CD14-positive monocyte (primary cell): ENCODE measurements at regions not wholly inside any gene's neighbourhood (a gene's known extent, or its start where the extent isn't known, plus 50 kb on each side); places are given as distances from the start of the nearest gene placed in this dataset.

Experiments
- DNase-seq, 3 donors: peaks; one replicate each; pipeline ENCODE4 v3.0.0-alpha.2; 2011 to 2022
- H2AFZ ChIP-seq: 2 replicates; pipeline ENCODE4 v1.6.0; 2012; ENCODE audit warnings: mild to moderate bottlenecking, low read depth, low read length, inconsistent platforms; ENCODE audit not compliant: insufficient read depth, poor library complexity, severe bottlenecking
- H3K27ac ChIP-seq, 2 donors: 1 replicate in 1 of 2; 2 replicates in 1 of 2; pipeline ENCODE4 v1.5.1; 2012 to 2013; ENCODE audit warnings: low read length in 2 of 2, control low read depth in 1 of 2, inconsistent platforms in 1 of 2, low read depth in 1 of 2, mild to moderate bottlenecking in 1 of 2
- H3K27me3 ChIP-seq, 2 donors: one replicate each; pipeline versions ENCODE4 v1.6.0 to v1.6.1; 2011 to 2013; ENCODE audit warnings: low read length in 2 of 2; ENCODE audit not compliant: control insufficient read depth in 2 of 2, insufficient read depth in 2 of 2
- H3K36me3 ChIP-seq, 2 donors: replicated peaks in 1 of 2; 1 replicate in 1 of 2; 2 replicates in 1 of 2; pipeline versions ENCODE4 v1.5.1 to v1.6.1; 2012 to 2013; ENCODE audit warnings: low read length in 2 of 2, control low read depth in 1 of 2, inconsistent platforms in 1 of 2, mild to moderate bottlenecking in 1 of 2; ENCODE audit not compliant: insufficient read depth in 2 of 2, control insufficient read depth in 1 of 2
- H3K4me1 ChIP-seq, 2 donors: 1 replicate in 1 of 2; 2 replicates in 1 of 2; pipeline versions ENCODE4 v1.5.1 to v1.6.1; 2012 to 2013; ENCODE audit warnings: low read length in 2 of 2, control low read depth in 1 of 2, inconsistent platforms in 1 of 2, mild to moderate bottlenecking in 1 of 2, moderate library complexity in 1 of 2; ENCODE audit not compliant: insufficient read depth in 2 of 2, control insufficient read depth in 1 of 2
- H3K4me2 ChIP-seq: replicated peaks from 2 replicates; pipeline ENCODE3; 2012; ENCODE audit warnings: low read length, moderate library complexity, mild to moderate bottlenecking; ENCODE audit not compliant: poor library complexity, severe bottlenecking; ENCODE audit errors: extremely low read depth
- H3K4me3 ChIP-seq, 3 experiments: fragments of 200-600 bp in 1 of 3; sonication (generic) in 1 of 3; replicated peaks in 1 of 3; 1 replicate in 2 of 3; 2 replicates in 1 of 3; pipeline ENCODE4 v1.5.1; 2011 to 2013; ENCODE audit warnings: low read length in 3 of 3, mild to moderate bottlenecking in 3 of 3, control low read depth in 2 of 3, low read depth in 2 of 3, inconsistent platforms in 1 of 3, moderate library complexity in 1 of 3
- H3K79me2 ChIP-seq: 2 replicates; pipeline ENCODE4 v1.6.0; 2012; ENCODE audit warnings: mild to moderate bottlenecking, control low read depth, inconsistent platforms, low read length, moderate library complexity; ENCODE audit not compliant: insufficient read depth
- H3K9ac ChIP-seq: 2 replicates; pipeline ENCODE4 v1.6.0; 2017; ENCODE audit warnings: low read length, mild to moderate bottlenecking; ENCODE audit not compliant: insufficient read depth, poor library complexity, severe bottlenecking
- H3K9me3 ChIP-seq, 2 donors: replicated peaks in 1 of 2; 1 replicate in 1 of 2; 2 replicates in 1 of 2; pipeline versions ENCODE4 v1.5.1 to v1.6.1; 2012 to 2013; ENCODE audit warnings: low read length in 2 of 2, control low read depth in 1 of 2; ENCODE audit not compliant: control insufficient read depth in 1 of 2, insufficient read depth in 1 of 2
- H4K20me1 ChIP-seq: 2 replicates; pipeline ENCODE4 v1.6.0; 2012; ENCODE audit warnings: mild to moderate bottlenecking, low read length, control low read depth, moderate library complexity; ENCODE audit not compliant: insufficient read depth
- H3K27ac Mint-ChIP-seq, 7 donors: one replicate each; pipeline ENCODE4 v1.8.0; 2020; ENCODE audit warnings: mild to moderate bottlenecking in 7 of 7, mixed read lengths in 7 of 7, moderate library complexity in 6 of 7, inconsistent platforms in 2 of 7
- H3K27me3 Mint-ChIP-seq, 3 donors: one replicate each; pipeline ENCODE4 v1.8.0; 2021 to 2022; ENCODE audit warnings: low read depth in 3 of 3, mild to moderate bottlenecking in 3 of 3, mixed read lengths in 3 of 3, moderate library complexity in 3 of 3, inconsistent platforms in 1 of 3
- H3K36me3 Mint-ChIP-seq, 2 donors: one replicate each; pipeline ENCODE4 v1.8.0; 2020; ENCODE audit warnings: mixed read lengths in 2 of 2, inconsistent platforms in 1 of 2, mild to moderate bottlenecking in 1 of 2
- H3K4me1 Mint-ChIP-seq: one replicate; pipeline ENCODE4 v1.8.0; 2020; ENCODE audit warnings: mild to moderate bottlenecking, mixed read lengths
- H3K4me3 Mint-ChIP-seq, 2 donors: one replicate each; pipeline ENCODE4 v1.8.0; 2020; ENCODE audit warnings: mild to moderate bottlenecking in 2 of 2, mixed read lengths in 2 of 2, moderate library complexity in 1 of 2
- H3K9me3 Mint-ChIP-seq, 7 donors: one replicate each; pipeline ENCODE4 v1.8.0; 2020 to 2022; ENCODE audit warnings: mixed read lengths in 7 of 7, mild to moderate bottlenecking in 6 of 7, moderate library complexity in 6 of 7, inconsistent platforms in 2 of 7
- CTCF ChIP-seq: fragments of 200-600 bp; IDR thresholded peaks from one replicate; pipeline ENCODE4 v1.8.0; 2022; ENCODE audit warnings: antibody characterized with exemption, mild to moderate bottlenecking
- WGBS: methylation state at CpG from one replicate; pipeline ENCODE4 v1.1.5; 2013; ENCODE audit warnings: missing lambda C conversion rate; ENCODE audit not compliant: insufficient coverage; 5-methylcytosine and 5-hydroxymethylcytosine counted together
- intact Hi-C, 2 donors: fragments of 100-400 bp; cut with micrococcal nuclease; formaldehyde crosslinking; loops; one replicate each; pipeline versions ENCODE4 v1.15.0 to v1.15.1; 2023

DNA sequence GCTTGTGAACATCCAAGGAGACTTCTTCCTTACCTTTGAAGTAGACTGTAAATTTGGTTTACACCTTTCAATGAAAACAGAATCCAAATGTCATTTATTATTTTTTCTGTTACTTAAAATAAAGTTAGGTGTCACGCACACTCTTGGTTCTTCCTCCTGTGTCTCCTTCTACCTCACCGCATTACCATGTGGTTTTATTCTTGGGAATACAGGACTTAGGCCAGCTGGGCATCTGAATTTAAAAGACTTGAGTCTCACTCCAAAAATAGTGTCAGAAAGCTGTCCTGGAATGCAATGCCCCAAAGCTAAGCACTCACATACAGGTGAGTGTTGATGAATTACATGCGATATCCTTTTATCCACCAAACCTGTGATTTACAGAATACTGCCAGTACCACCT, 66.4 kb downstream of the MAF start:
- Histone ChIP-seq H3K9me3 (no peaks in the 10 kb centered on the region), H4K20me1 (no peaks in the 10 kb centered on the region), H3K9ac (no peak overlapping the region), H3K79me2 (no peaks in the 10 kb centered on the region), H3K36me3 (no peaks in the 10 kb centered on the region), H2AFZ (no peak overlapping the region), H3K27ac (no peak overlapping the region), H3K27me3 (no peaks in the 10 kb centered on the region), H3K4me3 (no peak overlapping the region), H3K4me1 (peaks cover 12 to 13% of the 10 kb centered on the region in 2 donors), H3K4me2 (no peak overlapping the region)
- Mint-ChIP-seq H3K27me3 (peaks cover 0 to 4% (median 2%) of the 10 kb centered on the region in 3 donors), H3K27ac (no peak overlapping the region), H3K36me3 (no peaks in the 10 kb centered on the region), H3K4me3 (no peak overlapping the region), H3K9me3 (peaks cover 0 to 2% (median 0%) of the 10 kb centered on the region in 7 donors), H3K4me1 (peaks cover 12% of the 10 kb centered on the region)
- DNase-seq = no peak
- no CpG with 5 or more reads among the region's 3 CpGs for WGBS
- intact Hi-C loops = no loop called here
- no peak for TF ChIP-seq CTCF

DNA sequence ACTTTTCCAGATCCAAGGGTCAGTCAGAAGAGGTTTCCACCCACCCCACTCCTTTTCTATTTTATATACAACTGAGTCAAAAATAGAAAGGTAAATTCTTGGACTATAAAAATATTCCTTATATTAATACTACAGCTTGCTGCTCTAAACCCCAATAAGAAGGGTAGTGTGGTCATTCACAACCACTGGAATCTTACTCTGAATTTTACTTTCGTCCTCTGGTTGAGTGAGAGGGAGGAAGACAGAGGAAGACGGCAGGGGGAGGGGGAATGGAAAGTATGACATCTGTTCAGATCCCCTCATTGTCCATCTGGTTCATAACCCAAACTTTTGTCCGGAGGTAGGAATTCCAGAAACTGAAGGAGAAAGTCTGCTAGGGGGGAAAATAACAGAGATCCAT, 67.2 kb downstream of the MAF start:
- no peaks in the 10 kb centered on the region for H3K79me2 ChIP-seq
- Mint-ChIP-seq H3K4me3 (no peak overlapping the region), H3K9me3 (peaks cover 0 to 2% (median 0%) of the 10 kb centered on the region in 7 donors), H3K27me3 (peaks cover 0 to 3% (median under 1%) of the 10 kb centered on the region in 3 donors), H3K4me1 (peaks cover 12% of the 10 kb centered on the region), H3K27ac (no peak overlapping the region), H3K36me3 (no peaks in the 10 kb centered on the region)
- no peaks in the 10 kb centered on the region for H3K36me3 ChIP-seq
- H3K9me3 ChIP-seq = no peaks in the 10 kb centered on the region
- WGBS = no CpG with 5 or more reads among the region's 3 CpGs
- H2AFZ ChIP-seq = no peak overlapping the region
- H3K27ac ChIP-seq = no peak overlapping the region
- intact Hi-C loops = no loop called here
- no peak overlapping the region for H3K4me3 ChIP-seq
- no peaks in the 10 kb centered on the region for H4K20me1 ChIP-seq
- H3K4me2 ChIP-seq = no peak overlapping the region
- no peaks in the 10 kb centered on the region for H3K27me3 ChIP-seq
- no peak for TF ChIP-seq CTCF
- no peak for DNase-seq
- H3K9ac ChIP-seq = no peak overlapping the region
- peaks cover 12 to 13% of the 10 kb centered on the region in 2 donors for H3K4me1 ChIP-seq
